ENCODE measurements at regions not wholly inside any gene's neighbourhood (a gene's known extent, or its start where the extent isn't known, plus 50 kb on each side); places are given as distances from the start of the nearest gene placed in this dataset.

GRCh38 chr2:41724465-41724864 is 323.4 kb upstream of the PKDCC start:
- no peaks in the 10 kb centered on the region for H3K4me1 ChIP-seq
- no peaks in the 10 kb centered on the region for H3K36me3 ChIP-seq (ENCODE audit: control insufficient read depth, insufficient read depth, low read length)
- H3K9me3 ChIP-seq: no peaks in the 10 kb centered on the region
- TF ChIP-seq CTCF (IDR thresholded peaks at IDR 0.05; ENCODE audit: insufficient read depth in 1 of 2, low read depth in 1 of 2, low read length in 1 of 2, severe bottlenecking in 1 of 2, unreplicated experiment in 1 of 2): no peak
- Mint-ChIP-seq H3K9me3 (ENCODE audit: unreplicated experiment) (no peaks in the 10 kb centered on the region), H3K36me3 (ENCODE audit: insufficient read depth, unreplicated experiment) (no peaks in the 10 kb centered on the region), H3K27me3 (ENCODE audit: insufficient read depth, unreplicated experiment) (peaks cover 7% of the 10 kb centered on the region), H3K4me3 (ENCODE audit: unreplicated experiment) (no peak overlapping the region), H3K27ac (ENCODE audit: unreplicated experiment) (no peak overlapping the region), H3K4me1 (ENCODE audit: low read depth, unreplicated experiment) (no peaks in the 10 kb centered on the region)
- no peak overlapping the region for H3K4me3 ChIP-seq (ENCODE audit: low read depth, low read length)
- ChIA-PET POLR2A (no interaction called here), CTCF (no interaction called here)
- intact Hi-C loops (cut with micrococcal nuclease; ENCODE audit: unreplicated experiment): no loop called here
- DNase-seq: no peak
- BruUV-seq (replicated peaks): no TSS peak
- H3K27me3 ChIP-seq (replicated peaks; ENCODE audit: control insufficient read depth, insufficient read depth, low read length): no peaks in the 10 kb centered on the region

- CTCF ChIA-PET: no interaction called here
- Mint-ChIP-seq H3K4me3 (ENCODE audit: unreplicated experiment) (no peak overlapping the region), H3K27me3 (ENCODE audit: insufficient read depth, unreplicated experiment) (peaks cover 7% of the 10 kb centered on the region), H3K4me1 (ENCODE audit: low read depth, unreplicated experiment) (no peaks in the 10 kb centered on the region), H3K36me3 (ENCODE audit: insufficient read depth, unreplicated experiment) (no peaks in the 10 kb centered on the region), H3K9me3 (ENCODE audit: unreplicated experiment) (no peaks in the 10 kb centered on the region), H3K27ac (ENCODE audit: unreplicated experiment) (no peak overlapping the region)
- POLR2A ChIA-PET: no interaction called here
- TF ChIP-seq CTCF (IDR thresholded peaks at IDR 0.05; ENCODE audit: insufficient read depth in 1 of 2, low read depth in 1 of 2, low read length in 1 of 2, severe bottlenecking in 1 of 2, unreplicated experiment in 1 of 2): no peak
- Histone ChIP-seq H3K27me3 (replicated peaks; ENCODE audit: control insufficient read depth, insufficient read depth, low read length) (no peaks in the 10 kb centered on the region; the same call in 1 of the 2 replicates), H3K4me3 (ENCODE audit: low read depth, low read length) (no peak overlapping the region), H3K36me3 (ENCODE audit: control insufficient read depth, insufficient read depth, low read length) (no peaks in the 10 kb centered on the region), H3K9me3 (no peaks in the 10 kb centered on the region), H3K4me1 (no peaks in the 10 kb centered on the region)
- no peak for DNase-seq
- BruUV-seq (replicated peaks): no TSS peak
- intact Hi-C loops (cut with micrococcal nuclease; ENCODE audit: unreplicated experiment): no loop called here
Measured at GRCh38 chr2:41725901-41726300, 321.9 kb upstream of the PKDCC start.

- Mint-ChIP-seq H3K9me3 (ENCODE audit: unreplicated experiment) (no peaks in the 10 kb centered on the region), H3K36me3 (ENCODE audit: insufficient read depth, unreplicated experiment) (no peaks in the 10 kb centered on the region), H3K27me3 (ENCODE audit: insufficient read depth, unreplicated experiment) (peaks cover 4% of the 10 kb centered on the region), H3K4me3 (ENCODE audit: unreplicated experiment) (no peak overlapping the region), H3K27ac (ENCODE audit: unreplicated experiment) (no peak overlapping the region), H3K4me1 (ENCODE audit: low read depth, unreplicated experiment) (no peaks in the 10 kb centered on the region)
- DNase-seq: no peak
- TF ChIP-seq CTCF (IDR thresholded peaks at IDR 0.05; ENCODE audit: insufficient read depth in 1 of 2, low read depth in 1 of 2, low read length in 1 of 2, severe bottlenecking in 1 of 2, unreplicated experiment in 1 of 2): no peak
- no TSS peak for BruUV-seq (replicated peaks)
- Histone ChIP-seq H3K4me1 (no peaks in the 10 kb centered on the region), H3K4me3 (ENCODE audit: low read depth, low read length) (no peak overlapping the region), H3K27me3 (replicated peaks; ENCODE audit: control insufficient read depth, insufficient read depth, low read length) (no peaks in the 10 kb centered on the region; the same call in 1 of the 2 replicates), H3K36me3 (ENCODE audit: control insufficient read depth, insufficient read depth, low read length) (no peaks in the 10 kb centered on the region), H3K9me3 (no peaks in the 10 kb centered on the region)
- intact Hi-C loops (cut with micrococcal nuclease; ENCODE audit: unreplicated experiment): no loop called here
- CTCF ChIA-PET: no interaction called here
- POLR2A ChIA-PET: no interaction called here
Measured at GRCh38 chr2:41726364-41726763, 321.5 kb upstream of the PKDCC start.
